Mammary epithelial cell (primary cell): ENCODE measurements at regions not wholly inside any gene's neighbourhood (a gene's known extent, or its start where the extent isn't known, plus 50 kb on each side); places are given as distances from the start of the nearest gene placed in this dataset.

Experiments
- EZH2 ChIP-seq: IDR thresholded peaks from 2 replicates; pipeline ENCODE4 v1.6.1; 2012; ENCODE audit warnings: low read length, inconsistent platforms, borderline replicate concordance
- TF ChIP-seq, protein P1 (sequence below), 2 donors: IDR thresholded peaks in 1 of 2; conservative IDR thresholded peaks in 1 of 2; 2 replicates each; pipeline ENCODE4 v1.5.1; 2011 to 2012; ENCODE audit warnings: inconsistent platforms in 2 of 2, low read length in 2 of 2, mild to moderate bottlenecking in 2 of 2, control low read depth in 1 of 2, low read depth in 1 of 2; ENCODE audit not compliant: insufficient read depth in 1 of 2; ENCODE audit errors: extremely low read depth in 1 of 2

DNA sequence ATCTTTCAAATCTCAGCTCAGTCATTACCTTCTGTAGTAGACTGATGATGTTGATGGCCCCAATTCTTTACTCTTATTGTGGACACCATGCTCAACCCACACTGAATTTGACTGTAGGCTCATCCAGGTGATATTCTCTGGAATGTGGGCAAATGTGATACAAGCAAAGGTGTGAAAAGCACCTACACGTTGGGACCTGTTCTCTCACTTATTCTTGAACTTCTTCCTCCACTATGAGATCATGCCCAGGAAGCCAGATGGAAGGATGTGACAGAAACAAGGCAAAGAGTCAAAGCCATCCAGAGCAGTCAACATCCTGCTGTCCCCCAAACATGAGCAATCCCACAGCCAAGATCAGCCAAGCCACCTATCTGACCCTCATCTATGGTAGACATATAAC lies 471.2 kb upstream of the UBE2E2 start:
- TF ChIP-seq EZH2 = no peak
- TF ChIP-seq, protein P1, sequence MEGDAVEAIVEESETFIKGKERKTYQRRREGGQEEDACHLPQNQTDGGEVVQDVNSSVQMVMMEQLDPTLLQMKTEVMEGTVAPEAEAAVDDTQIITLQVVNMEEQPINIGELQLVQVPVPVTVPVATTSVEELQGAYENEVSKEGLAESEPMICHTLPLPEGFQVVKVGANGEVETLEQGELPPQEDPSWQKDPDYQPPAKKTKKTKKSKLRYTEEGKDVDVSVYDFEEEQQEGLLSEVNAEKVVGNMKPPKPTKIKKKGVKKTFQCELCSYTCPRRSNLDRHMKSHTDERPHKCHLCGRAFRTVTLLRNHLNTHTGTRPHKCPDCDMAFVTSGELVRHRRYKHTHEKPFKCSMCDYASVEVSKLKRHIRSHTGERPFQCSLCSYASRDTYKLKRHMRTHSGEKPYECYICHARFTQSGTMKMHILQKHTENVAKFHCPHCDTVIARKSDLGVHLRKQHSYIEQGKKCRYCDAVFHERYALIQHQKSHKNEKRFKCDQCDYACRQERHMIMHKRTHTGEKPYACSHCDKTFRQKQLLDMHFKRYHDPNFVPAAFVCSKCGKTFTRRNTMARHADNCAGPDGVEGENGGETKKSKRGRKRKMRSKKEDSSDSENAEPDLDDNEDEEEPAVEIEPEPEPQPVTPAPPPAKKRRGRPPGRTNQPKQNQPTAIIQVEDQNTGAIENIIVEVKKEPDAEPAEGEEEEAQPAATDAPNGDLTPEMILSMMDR (conservative IDR thresholded peaks at IDR 0.05 in 1 of 2, IDR thresholded peaks at IDR 0.05 in 1 of 2; ENCODE audit: extremely low read depth in 1 of 2, insufficient read depth in 1 of 2, low read depth in 1 of 2, low read length in 2 of 2) = no peak
